Astrocyte (in vitro differentiated cells and primary cell): ENCODE measurements at regions not wholly inside any gene's neighbourhood (a gene's known extent, or its start where the extent isn't known, plus 50 kb on each side); places are given as distances from the start of the nearest gene placed in this dataset.

ENCODE experiments used
- EZH2 ChIP-seq: IDR thresholded peaks from 2 replicates; pipeline ENCODE4 v1.6.1; 2012; ENCODE audit warnings: mild to moderate bottlenecking, low read length, inconsistent platforms; ENCODE audit not compliant: insufficient read depth
- TF ChIP-seq, protein P1 (sequence below): IDR thresholded peaks from 2 replicates; pipeline ENCODE4 v1.5.1; 2011; ENCODE audit warnings: low read depth, mild to moderate bottlenecking, inconsistent platforms, low read length, moderate library complexity; ENCODE audit not compliant: insufficient read depth

DNA sequence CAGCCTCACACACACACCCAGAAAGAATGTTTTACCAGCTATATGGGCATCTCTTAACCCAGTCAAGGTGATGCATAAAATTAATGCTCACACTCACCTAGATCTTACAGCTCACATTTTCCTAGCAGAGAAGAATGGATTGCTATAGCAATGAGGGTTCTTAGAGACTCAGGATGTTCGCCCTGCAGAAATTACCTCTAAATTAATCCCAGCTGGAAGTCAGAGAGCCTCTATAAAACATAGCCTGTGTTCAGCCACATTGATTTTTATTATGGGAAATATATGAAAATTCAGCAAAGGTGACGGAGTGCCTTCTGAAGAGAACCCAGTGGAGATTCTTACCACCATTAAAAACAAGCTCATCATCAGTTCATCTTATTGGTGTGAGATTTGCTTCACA, 528.3 kb upstream of the ZFP42 start:
- TF ChIP-seq, protein P1, sequence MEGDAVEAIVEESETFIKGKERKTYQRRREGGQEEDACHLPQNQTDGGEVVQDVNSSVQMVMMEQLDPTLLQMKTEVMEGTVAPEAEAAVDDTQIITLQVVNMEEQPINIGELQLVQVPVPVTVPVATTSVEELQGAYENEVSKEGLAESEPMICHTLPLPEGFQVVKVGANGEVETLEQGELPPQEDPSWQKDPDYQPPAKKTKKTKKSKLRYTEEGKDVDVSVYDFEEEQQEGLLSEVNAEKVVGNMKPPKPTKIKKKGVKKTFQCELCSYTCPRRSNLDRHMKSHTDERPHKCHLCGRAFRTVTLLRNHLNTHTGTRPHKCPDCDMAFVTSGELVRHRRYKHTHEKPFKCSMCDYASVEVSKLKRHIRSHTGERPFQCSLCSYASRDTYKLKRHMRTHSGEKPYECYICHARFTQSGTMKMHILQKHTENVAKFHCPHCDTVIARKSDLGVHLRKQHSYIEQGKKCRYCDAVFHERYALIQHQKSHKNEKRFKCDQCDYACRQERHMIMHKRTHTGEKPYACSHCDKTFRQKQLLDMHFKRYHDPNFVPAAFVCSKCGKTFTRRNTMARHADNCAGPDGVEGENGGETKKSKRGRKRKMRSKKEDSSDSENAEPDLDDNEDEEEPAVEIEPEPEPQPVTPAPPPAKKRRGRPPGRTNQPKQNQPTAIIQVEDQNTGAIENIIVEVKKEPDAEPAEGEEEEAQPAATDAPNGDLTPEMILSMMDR = no peak
- no peak for TF ChIP-seq EZH2
